LNCaP clone FGC (cell line): ENCODE measurements at regions not wholly inside any gene's neighbourhood (a gene's known extent, or its start where the extent isn't known, plus 50 kb on each side); places are given as distances from the start of the nearest gene placed in this dataset.
"Not testable (repeated sequence)": the region's sequence is repeated elsewhere in the genome, so short reads cannot be mapped to it uniquely, and the experiment has no call there.

Experiments
- DNase-seq: peaks from one replicate; pipeline ENCODE4 v3.0.0-alpha.2; 2011; ENCODE audit warnings: low read depth
- H3K4me3 ChIP-seq: 2 replicates; pipeline ENCODE4 v1.5.1; 2011; ENCODE audit warnings: mild to moderate bottlenecking, low read depth, low read length, control low read depth
- TF ChIP-seq, protein P1 (sequence below): IDR thresholded peaks from 2 replicates; pipeline ENCODE4 v1.5.1; 2012; ENCODE audit warnings: mild to moderate bottlenecking; ENCODE audit not compliant: control insufficient read depth, insufficient read depth; ENCODE audit errors: extremely low read depth

GRCh38 chr10:85407088-85407487, 959.5 kb downstream of the GRID1 start:
- DNase-seq: no peak
- no peak overlapping the region for H3K4me3 ChIP-seq
- TF ChIP-seq, protein P1, sequence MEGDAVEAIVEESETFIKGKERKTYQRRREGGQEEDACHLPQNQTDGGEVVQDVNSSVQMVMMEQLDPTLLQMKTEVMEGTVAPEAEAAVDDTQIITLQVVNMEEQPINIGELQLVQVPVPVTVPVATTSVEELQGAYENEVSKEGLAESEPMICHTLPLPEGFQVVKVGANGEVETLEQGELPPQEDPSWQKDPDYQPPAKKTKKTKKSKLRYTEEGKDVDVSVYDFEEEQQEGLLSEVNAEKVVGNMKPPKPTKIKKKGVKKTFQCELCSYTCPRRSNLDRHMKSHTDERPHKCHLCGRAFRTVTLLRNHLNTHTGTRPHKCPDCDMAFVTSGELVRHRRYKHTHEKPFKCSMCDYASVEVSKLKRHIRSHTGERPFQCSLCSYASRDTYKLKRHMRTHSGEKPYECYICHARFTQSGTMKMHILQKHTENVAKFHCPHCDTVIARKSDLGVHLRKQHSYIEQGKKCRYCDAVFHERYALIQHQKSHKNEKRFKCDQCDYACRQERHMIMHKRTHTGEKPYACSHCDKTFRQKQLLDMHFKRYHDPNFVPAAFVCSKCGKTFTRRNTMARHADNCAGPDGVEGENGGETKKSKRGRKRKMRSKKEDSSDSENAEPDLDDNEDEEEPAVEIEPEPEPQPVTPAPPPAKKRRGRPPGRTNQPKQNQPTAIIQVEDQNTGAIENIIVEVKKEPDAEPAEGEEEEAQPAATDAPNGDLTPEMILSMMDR: no peak

GRCh38 chr10:85408388-85408787, 958.2 kb downstream of the GRID1 start:
- no peak for DNase-seq
- TF ChIP-seq, protein P1: no peak
- H3K4me3 ChIP-seq: no peak overlapping the region

DNA sequence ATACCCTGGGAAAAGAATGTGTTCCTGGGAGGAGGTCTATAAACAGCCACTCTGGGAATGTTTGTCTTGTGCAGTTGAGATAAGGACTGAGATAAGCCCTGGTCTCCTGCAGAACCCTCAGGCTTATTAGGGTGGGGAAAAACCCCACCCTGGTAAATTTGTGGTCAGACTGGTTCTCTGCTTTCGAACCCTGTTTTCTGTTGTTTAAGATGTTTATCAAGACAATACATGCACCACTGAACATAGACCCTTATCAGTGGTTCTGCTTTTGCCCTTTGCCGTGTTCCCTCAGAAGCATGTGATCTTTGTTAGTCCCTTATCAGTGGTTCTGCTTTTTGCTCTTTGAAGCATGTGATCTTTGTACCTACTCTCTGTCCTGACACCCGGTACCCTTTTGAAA, 956.0 kb downstream of the GRID1 start:
- DNase-seq, H3K4me3 ChIP-seq: not testable (repeated sequence)

DNA sequence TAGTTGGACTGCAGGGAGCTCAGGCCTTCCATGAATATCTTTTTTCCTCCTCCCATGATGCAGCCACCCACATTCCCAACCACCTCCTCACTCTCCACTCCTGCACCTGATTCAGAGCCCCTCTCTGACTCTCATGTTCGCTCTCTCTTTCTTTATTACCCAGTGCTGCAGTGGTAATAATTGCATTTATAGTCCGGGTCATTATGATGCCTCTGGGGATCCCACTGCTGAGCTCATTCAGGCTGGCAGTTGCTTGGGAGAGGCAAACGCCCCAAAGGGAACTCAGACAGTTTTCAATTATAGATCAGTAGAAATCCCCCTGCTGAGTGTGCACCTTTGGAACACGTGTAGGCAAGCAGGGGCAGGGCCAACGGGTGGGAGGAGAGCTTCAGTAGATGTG, 953.0 kb downstream of the GRID1 start:
- DNase-seq: no peak
- TF ChIP-seq, protein P1: no peak
- no peak overlapping the region for H3K4me3 ChIP-seq

GRCh38 chr10:85420501-85421191, 945.9 kb downstream of the GRID1 start:
- no peak for DNase-seq
- TF ChIP-seq, protein P1: no peak
- no peak overlapping the region for H3K4me3 ChIP-seq

- no peak overlapping the region for H3K4me3 ChIP-seq
- TF ChIP-seq, protein P1: no peak
- DNase-seq: no peak
These were observed 945.2 kb downstream of the GRID1 start for GRCh38 chr10:85421421-85421820.

GRCh38 chr10:85429126-85429525, 937.5 kb downstream of the GRID1 start:
- DNase-seq: no peak
- H3K4me3 ChIP-seq: no peak overlapping the region
- TF ChIP-seq, protein P1: no peak

DNA sequence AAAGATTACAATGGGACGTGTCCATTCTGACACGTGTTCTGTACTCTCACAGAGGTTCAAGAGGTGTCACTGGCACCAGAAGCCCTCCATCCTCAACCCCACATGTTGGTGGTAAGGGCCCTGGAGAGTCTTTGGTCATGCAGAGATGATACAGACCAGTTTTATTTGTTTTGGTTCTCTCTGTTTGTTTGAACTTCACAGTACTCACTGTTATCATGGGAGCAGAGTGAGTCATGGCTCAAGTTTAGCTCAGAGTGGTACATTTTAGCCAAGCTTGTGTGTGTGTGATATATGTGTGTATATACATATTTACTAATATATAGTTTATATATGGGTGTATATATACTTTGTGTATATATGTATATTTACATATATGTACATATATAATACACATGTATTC, 935.6 kb downstream of the GRID1 start:
- TF ChIP-seq, protein P1: no peak
- DNase-seq: no peak
- no peak overlapping the region for H3K4me3 ChIP-seq
